Natural killer cell (primary cell): ENCODE measurements at regions not wholly inside any gene's neighbourhood (a gene's known extent, or its start where the extent isn't known, plus 50 kb on each side); places are given as distances from the start of the nearest gene placed in this dataset.

Experiments
- ATAC-seq, 3 donors: fragments of 150-1000 bp in 2 of 3; fragments of 200-7000 bp in 1 of 3; cut with Tn5 transposase; 1 replicate in 1 of 3; 2 replicates in 2 of 3; pipeline ENCODE4 v1.10.0; 2021; ENCODE audit warnings: mild to moderate bottlenecking in 2 of 3, moderate library complexity in 2 of 3
- DNase-seq, 2 donors: peaks; one replicate each; pipeline versions ENCODE4 v3.0.0 to v3.0.0-alpha.2; 2013 to 2021; ENCODE audit warnings: mixed read lengths in 1 of 2
- H3K27ac ChIP-seq: one replicate; pipeline ENCODE4 v1.5.1; 2013; ENCODE audit warnings: mild to moderate bottlenecking, low read length
- H3K27me3 ChIP-seq: one replicate; pipeline ENCODE4 v1.6.1; 2013; ENCODE audit warnings: low read length; ENCODE audit not compliant: control insufficient read depth, insufficient read depth
- H3K36me3 ChIP-seq: one replicate; pipeline ENCODE4 v1.6.1; 2013; ENCODE audit warnings: low read length; ENCODE audit not compliant: control insufficient read depth, insufficient read depth
- H3K4me1 ChIP-seq: one replicate; pipeline ENCODE4 v1.6.1; 2013; ENCODE audit warnings: low read length; ENCODE audit not compliant: control insufficient read depth, insufficient read depth
- H3K4me3 ChIP-seq: one replicate; pipeline ENCODE4 v1.5.1; 2013; ENCODE audit warnings: low read length
- H3K9me3 ChIP-seq: one replicate; pipeline ENCODE4 v1.6.1; 2013; ENCODE audit warnings: low read length; ENCODE audit not compliant: control insufficient read depth, insufficient read depth
- H3K27ac Mint-ChIP-seq, 2 donors: one replicate each; pipeline ENCODE4 v1.8.0; 2022; ENCODE audit warnings: mild to moderate bottlenecking in 2 of 2, mixed read lengths in 2 of 2, moderate library complexity in 1 of 2
- H3K27me3 Mint-ChIP-seq, 2 donors: one replicate each; pipeline ENCODE4 v1.8.0; 2022; ENCODE audit warnings: low read depth in 2 of 2, mixed read lengths in 2 of 2
- H3K36me3 Mint-ChIP-seq: one replicate; pipeline ENCODE4 v1.8.0; 2022; ENCODE audit warnings: mixed read lengths
- H3K4me1 Mint-ChIP-seq, 2 donors: one replicate each; pipeline ENCODE4 v1.8.0; 2022; ENCODE audit warnings: mixed read lengths in 2 of 2
- H3K4me3 Mint-ChIP-seq: one replicate; pipeline ENCODE4 v1.8.0; 2022; ENCODE audit warnings: mild to moderate bottlenecking, moderate library complexity, mixed read lengths
- H3K9me3 Mint-ChIP-seq, 2 donors: one replicate each; pipeline ENCODE4 v1.8.0; 2022; ENCODE audit warnings: mixed read lengths in 2 of 2
- CTCF ChIP-seq: fragments of 200-600 bp; IDR thresholded peaks from one replicate; pipeline ENCODE4 v1.8.0; 2022; ENCODE audit warnings: antibody characterized with exemption
- WGBS: methylation state at CpG from one replicate; pipeline ENCODE4 v1.1.7; 2013; ENCODE audit warnings: missing lambda C conversion rate; ENCODE audit not compliant: insufficient coverage; 5-methylcytosine and 5-hydroxymethylcytosine counted together
- intact Hi-C: fragments of 100-400 bp; cut with micrococcal nuclease; formaldehyde crosslinking; loops from one replicate; pipeline ENCODE4 v1.14.2; 2022

GRCh38 chr4:66297703-66298102 lies 627.4 kb upstream of the EPHA5 start:
- no peaks in the 10 kb centered on the region for H3K4me1 Mint-ChIP-seq
- Histone ChIP-seq H3K9me3 (no peaks in the 10 kb centered on the region), H3K27me3 (no peaks in the 10 kb centered on the region), H3K4me1 (no peaks in the 10 kb centered on the region), H3K36me3 (no peaks in the 10 kb centered on the region), H3K4me3 (no peak overlapping the region), H3K27ac (no peak overlapping the region)
- ATAC-seq (no peak), DNase-seq (no peak)
- no peaks in the 10 kb centered on the region for H3K27me3 Mint-ChIP-seq
- no peak for TF ChIP-seq CTCF
- peaks cover 16 to 25% of the 10 kb centered on the region in 2 donors for H3K9me3 Mint-ChIP-seq
- 91% methylated on average over 1 of the region's 1 CpG for WGBS
- intact Hi-C loops, result no loop called here
- H3K36me3 Mint-ChIP-seq, result no peaks in the 10 kb centered on the region
- no peak overlapping the region for H3K4me3 Mint-ChIP-seq
- H3K27ac Mint-ChIP-seq, result no peak overlapping the region

GRCh38 chr4:66294638-66295037 lies 624.3 kb upstream of the EPHA5 start:
- Histone ChIP-seq H3K4me1 (no peaks in the 10 kb centered on the region), H3K9me3 (no peaks in the 10 kb centered on the region), H3K36me3 (no peaks in the 10 kb centered on the region), H3K27me3 (no peaks in the 10 kb centered on the region), H3K27ac (no peak overlapping the region), H3K4me3 (no peak overlapping the region)
- H3K27me3 Mint-ChIP-seq, result no peaks in the 10 kb centered on the region
- H3K4me1 Mint-ChIP-seq, result no peaks in the 10 kb centered on the region
- H3K36me3 Mint-ChIP-seq, result peaks cover 11% of the 10 kb centered on the region
- intact Hi-C loops, result no loop called here
- H3K9me3 Mint-ChIP-seq, result peaks cover 9 to 21% of the 10 kb centered on the region in 2 donors
- ATAC-seq (no peak), DNase-seq (no peak)
- 95% methylated on average over 5 of the region's 5 CpGs for WGBS
- H3K4me3 Mint-ChIP-seq, result no peak overlapping the region
- TF ChIP-seq CTCF, result no peak
- no peak overlapping the region for H3K27ac Mint-ChIP-seq

- DNase-seq, result no peak
- H3K4me1 ChIP-seq, result no peaks in the 10 kb centered on the region
Measured at GRCh38 chr4:66284991-66285451, 614.7 kb upstream of the EPHA5 start.

More at GRCh38 chr4:66284991-66285451, 614.7 kb upstream of the EPHA5 start:
- Histone ChIP-seq H3K27me3 (no peaks in the 10 kb centered on the region), H3K9me3 (peaks cover 12% of the 10 kb centered on the region), H3K4me3 (no peak overlapping the region), H3K27ac (no peak overlapping the region), H3K36me3 (no peaks in the 10 kb centered on the region)
- WGBS, result 88% methylated on average over 15 of the region's 15 CpGs
- Mint-ChIP-seq H3K9me3 (peaks cover 2 to 3% of the 10 kb centered on the region in 2 donors), H3K27ac (no peak overlapping the region), H3K27me3 (no peaks in the 10 kb centered on the region), H3K36me3 (no peaks in the 10 kb centered on the region), H3K4me3 (no peak overlapping the region), H3K4me1 (no peaks in the 10 kb centered on the region)
- TF ChIP-seq CTCF, result no peak
- ATAC-seq, result no peak
- intact Hi-C loops, result no loop called here
